Activated CD8-positive, alpha-beta memory T cell treated with anti-CD3 and anti-CD28 coated beads for 36 hours (primary cell): ENCODE measurements at regions not wholly inside any gene's neighbourhood (a gene's known extent, or its start where the extent isn't known, plus 50 kb on each side); places are given as distances from the start of the nearest gene placed in this dataset.

Experiments used
- CTCF ChIA-PET: fragments of 350-600 bp; sonication (Branson Sonifier 250); formaldehyde crosslinking; loops from one replicate; lab custom pipeline; 2021; ENCODE audit warnings: antibody characterized with exemption; lab: Charles Lee
- POLR2A ChIA-PET: fragments of 350-600 bp; sonication (Branson Sonifier 250); formaldehyde crosslinking; loops from one replicate; lab custom pipeline; 2021; ENCODE audit warnings: antibody characterized with exemption; lab: Charles Lee

GRCh38 chr14:25908277-25909044 is 689.4 kb downstream of the NOVA1 start:
- CTCF ChIA-PET: no interaction called here
- POLR2A ChIA-PET: no interaction called here

GRCh38 chr14:25904446-25904845 is 693.4 kb downstream of the NOVA1 start:
- POLR2A ChIA-PET: no interaction called here
- CTCF ChIA-PET: no interaction called here

- CTCF ChIA-PET: no interaction called here
- POLR2A ChIA-PET: no interaction called here
Measured at GRCh38 chr14:25899197-25899596, 698.6 kb downstream of the NOVA1 start.

- ChIA-PET POLR2A (no interaction called here), CTCF (no interaction called here)
Measured at GRCh38 chr14:25896777-25897176, 701.1 kb downstream of the NOVA1 start.

DNA sequence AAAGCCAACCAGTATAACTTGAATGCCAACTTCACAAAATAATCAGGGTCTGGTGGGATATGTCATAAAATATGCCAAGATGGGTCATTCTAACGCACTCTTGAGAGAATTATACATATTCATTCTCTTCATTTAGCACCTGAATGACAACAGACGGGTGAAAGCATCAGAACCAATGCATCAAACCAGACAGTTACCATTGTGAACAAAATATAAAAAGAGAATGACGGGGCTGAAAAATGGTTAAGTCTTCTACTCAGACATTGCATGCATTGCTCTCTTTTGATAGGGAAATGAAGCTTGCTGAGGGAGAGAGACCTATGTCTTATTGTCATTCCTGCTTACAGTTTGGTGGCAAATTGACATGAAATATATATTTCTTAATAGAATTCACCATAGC is 702.1 kb downstream of the NOVA1 start:
- ChIA-PET POLR2A (no interaction called here), CTCF (no interaction called here)

GRCh38 chr14:25887251-25887878 is 710.5 kb downstream of the NOVA1 start:
- CTCF ChIA-PET: no interaction called here
- POLR2A ChIA-PET: no interaction called here

DNA sequence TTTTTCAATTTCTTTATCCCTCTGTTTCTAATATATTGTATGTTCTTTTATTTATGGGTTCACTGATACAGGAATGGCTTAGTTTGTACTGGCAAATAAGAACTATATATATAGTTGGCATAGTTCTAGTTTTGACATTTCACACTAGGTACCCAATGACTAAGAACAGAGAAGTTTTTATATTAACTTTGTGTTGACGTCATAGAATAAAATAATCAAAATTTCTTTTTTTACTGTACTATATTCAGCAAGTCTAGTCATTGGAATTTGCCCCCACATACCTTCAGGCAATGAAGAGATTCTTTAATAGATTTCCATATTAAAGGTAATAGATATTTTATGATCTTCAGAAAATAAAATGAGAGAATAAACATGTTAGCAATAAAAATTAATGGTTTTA is 713.2 kb downstream of the NOVA1 start:
- POLR2A ChIA-PET: no interaction called here

DNA sequence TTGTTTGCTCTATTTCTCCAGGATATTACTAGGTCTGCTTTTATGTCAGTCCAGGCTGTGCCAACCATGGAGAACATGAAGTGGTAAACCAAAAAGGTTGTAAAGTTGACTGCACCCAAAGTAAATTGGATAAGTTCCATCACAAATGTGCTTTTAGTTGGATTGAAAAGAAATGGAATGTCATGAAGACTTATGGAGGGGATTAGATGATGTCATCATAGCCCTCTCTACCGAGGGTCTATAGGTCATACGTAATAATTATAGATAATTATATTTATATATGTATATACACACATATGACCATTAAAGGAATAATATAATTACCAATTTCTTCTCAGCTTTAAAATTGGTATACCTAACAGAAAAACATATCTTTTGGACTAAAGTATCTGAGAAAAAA is 714.9 kb downstream of the NOVA1 start:
- ChIA-PET POLR2A (no interaction called here), CTCF (no interaction called here)

More for the DNA sequence above, 713.2 kb downstream of the NOVA1 start:
- CTCF ChIA-PET: no interaction called here

DNA sequence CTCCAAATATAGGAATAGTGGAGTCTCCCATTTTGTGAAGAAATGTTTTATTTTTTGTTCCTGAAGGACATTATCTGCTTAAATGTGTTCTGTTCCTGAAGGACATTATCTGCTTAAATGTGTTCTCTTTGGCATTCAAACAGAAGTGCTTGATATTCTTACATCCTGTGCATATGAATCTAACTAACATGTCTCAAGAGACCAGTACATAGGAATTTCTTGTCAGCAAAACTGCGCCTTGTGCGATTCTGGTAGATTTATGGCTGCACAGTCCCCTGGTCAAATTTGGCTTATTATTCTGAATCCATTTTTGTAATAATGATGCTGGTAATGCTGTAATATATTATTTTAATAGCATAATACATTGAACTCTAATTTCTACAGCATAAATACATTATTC is 722.4 kb downstream of the NOVA1 start:
- ChIA-PET POLR2A (no interaction called here), CTCF (no interaction called here)

- ChIA-PET CTCF (no interaction called here), POLR2A (no interaction called here)
Measured at GRCh38 chr14:25869854-25870253, 728.0 kb downstream of the NOVA1 start.

DNA sequence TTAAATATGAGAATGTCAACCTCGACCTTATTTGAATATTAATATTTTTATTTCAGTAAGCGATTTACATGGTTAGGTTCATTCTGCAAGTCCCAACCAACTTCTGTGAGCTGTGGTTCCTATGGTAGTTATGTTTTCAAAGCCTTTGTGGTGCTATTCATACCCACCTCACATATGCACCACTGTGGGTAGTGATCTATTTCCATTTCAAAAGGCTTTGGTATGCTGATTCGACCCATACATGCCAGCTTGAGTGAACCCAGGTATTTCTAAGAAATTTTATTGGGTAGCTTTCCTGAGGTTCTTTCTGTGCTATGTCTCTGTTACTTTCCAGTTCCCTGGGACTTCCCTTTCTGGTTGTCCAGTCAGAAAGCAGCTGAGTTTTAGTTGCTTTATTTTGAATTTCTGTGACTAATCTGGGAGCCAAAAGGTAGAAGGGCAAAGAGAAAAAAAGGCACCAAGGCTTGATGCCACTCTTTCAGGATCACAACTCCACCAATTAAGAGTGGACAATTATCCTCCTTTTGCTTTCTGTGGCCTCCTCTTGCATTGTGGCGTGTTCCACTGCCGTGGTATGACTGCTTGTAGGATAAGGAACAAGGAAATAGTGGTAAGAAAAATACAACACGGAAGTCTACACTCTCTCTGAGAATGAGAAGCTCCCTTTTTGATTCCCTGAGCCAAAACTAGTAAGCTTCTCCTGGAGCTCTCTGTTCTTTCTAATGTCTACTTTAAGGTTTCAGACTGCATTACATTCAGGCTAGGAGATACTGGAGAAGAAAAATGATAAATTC is 729.1 kb downstream of the NOVA1 start:
- CTCF ChIA-PET: no interaction called here
- POLR2A ChIA-PET: no interaction called here

DNA sequence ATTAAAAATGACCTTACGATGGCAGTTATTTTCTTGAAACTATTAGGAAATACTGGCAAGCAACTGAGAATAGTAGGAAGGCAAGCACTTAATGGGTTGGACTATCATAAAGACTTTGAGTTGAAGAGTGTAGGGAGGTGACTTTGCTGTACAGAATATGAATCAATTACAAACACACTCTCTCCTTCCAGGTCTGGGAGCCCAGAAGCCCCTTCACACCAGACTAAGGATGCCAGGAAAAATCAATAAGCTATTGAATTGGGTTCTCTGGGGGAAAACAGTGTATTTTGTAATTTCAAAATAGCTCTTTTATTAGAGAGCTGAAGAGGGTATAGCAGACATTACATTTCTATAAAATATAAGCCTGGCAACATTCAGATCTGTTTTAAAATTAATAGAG is 736.4 kb downstream of the NOVA1 start:
- POLR2A ChIA-PET: no interaction called here

DNA sequence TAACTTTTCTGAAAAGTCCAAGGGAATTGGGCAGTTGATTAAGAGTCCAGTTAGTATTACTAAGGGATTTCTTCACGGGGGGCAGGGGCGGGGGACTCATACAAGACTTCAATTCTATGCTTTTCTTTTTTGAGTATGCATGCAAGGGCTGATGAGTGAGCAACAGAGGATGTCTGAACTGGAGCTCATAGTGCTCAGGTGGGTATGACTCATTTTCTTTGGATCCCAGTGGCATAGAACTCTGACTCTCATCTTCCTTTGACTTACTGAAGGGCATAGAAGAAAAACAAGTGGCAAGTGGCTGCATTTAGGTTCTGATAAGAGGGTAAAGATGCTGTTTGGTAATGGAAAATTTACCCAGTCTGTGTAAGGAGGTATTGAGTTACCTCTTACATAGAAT is 749.2 kb downstream of the NOVA1 start:
- CTCF ChIA-PET: no interaction called here
- POLR2A ChIA-PET: no interaction called here

More for the DNA sequence above, 736.4 kb downstream of the NOVA1 start:
- CTCF ChIA-PET: no interaction called here

- ChIA-PET CTCF (no interaction called here), POLR2A (no interaction called here)
Measured at GRCh38 chr14:25846246-25846645, 751.6 kb downstream of the NOVA1 start.

DNA sequence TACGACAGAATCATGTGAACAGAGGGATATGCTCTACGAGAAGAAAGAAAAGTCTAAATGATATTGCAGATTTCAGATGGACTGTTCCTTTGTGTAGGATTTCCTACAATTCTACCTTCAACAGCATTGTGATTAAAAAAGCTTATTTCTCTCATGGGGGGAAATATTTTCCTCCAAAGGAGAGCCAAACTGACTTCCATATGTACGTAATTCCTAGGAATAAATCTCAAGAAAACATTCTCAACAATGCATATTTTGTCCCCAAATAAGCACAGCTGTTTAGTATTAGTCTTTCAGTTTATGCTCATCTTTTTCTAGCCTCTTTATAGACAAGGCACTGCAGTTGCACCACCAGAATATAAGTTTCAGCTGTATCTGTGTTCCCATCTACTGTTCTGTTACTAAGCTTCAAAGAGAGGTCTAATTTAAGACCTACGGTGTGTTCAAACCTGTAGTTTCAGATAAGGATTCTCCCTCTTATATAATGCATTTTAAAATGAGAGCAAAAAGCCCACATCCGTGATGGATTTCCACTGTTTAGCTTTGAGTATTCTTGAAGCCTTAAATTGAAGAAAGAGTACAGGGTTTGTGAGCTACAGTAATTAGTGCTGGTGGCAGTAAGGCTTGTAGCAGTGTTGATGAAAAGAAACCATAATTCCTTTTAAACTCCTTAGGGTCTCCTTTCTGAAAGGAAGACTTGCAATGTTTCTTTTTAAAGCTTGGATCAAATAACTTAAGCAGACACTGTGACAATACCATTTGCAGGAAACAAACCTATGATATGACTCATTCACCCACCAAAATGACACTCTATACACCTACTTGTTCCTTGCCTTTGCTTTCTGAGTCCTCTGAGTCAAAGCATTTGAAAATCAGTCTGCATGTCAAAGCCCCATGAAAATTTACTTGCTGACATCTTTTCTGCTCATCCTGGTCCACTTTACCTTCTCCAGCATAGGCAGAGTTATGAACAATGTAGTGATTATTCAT is 754.1 kb downstream of the NOVA1 start:
- POLR2A ChIA-PET: no interaction called here
- CTCF ChIA-PET: no interaction called here

- POLR2A ChIA-PET: no interaction called here
Measured at GRCh38 chr14:25841226-25841625, 756.6 kb downstream of the NOVA1 start.

GRCh38 chr14:25837551-25837965 is 760.3 kb downstream of the NOVA1 start:
- CTCF ChIA-PET: no interaction called here
- POLR2A ChIA-PET: no interaction called here

More at GRCh38 chr14:25841226-25841625, 756.6 kb downstream of the NOVA1 start:
- CTCF ChIA-PET: no interaction called here

GRCh38 chr14:25836636-25837035 is 761.2 kb downstream of the NOVA1 start:
- CTCF ChIA-PET: no interaction called here
- POLR2A ChIA-PET: no interaction called here

- ChIA-PET POLR2A (no interaction called here), CTCF (no interaction called here)
Measured at GRCh38 chr14:25833341-25834126, 764.3 kb downstream of the NOVA1 start.
